ENCODE measurements at regions not wholly inside any gene's neighbourhood (a gene's known extent, or its start where the extent isn't known, plus 50 kb on each side); places are given as distances from the start of the nearest gene placed in this dataset.

- DNase-seq, result no peak
Observed at GRCh38 chr7:121447243-121447910, 51.3 kb upstream of the FAM3C start.

DNA sequence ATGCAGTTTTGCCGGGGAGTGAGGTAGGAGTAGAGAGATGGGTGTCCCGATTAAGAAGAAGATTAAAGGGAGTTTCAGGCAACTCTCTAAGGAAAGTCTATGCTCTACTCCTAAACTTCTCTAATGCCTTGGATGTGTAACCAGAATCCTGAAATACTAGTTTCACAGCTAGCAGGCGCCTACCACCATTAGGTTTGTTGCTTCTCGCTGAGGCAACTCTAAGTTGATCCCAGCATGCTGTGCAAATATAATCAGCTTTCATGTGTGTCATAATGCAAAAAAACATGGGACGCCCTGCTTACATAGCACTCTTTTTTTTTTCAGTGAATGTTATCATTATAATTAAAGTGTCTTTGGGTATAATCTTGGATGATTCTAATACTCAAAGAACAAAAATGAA is 50.4 kb upstream of the FAM3C start:
- no peak for DNase-seq
